Keratinocyte (primary cell): ENCODE measurements at regions not wholly inside any gene's neighbourhood (a gene's known extent, or its start where the extent isn't known, plus 50 kb on each side); places are given as distances from the start of the nearest gene placed in this dataset.

Experiments used
- DNase-seq: peaks from one replicate; pipeline ENCODE4 v3.0.0-alpha.2; 2011; ENCODE audit warnings: low read depth, missing footprints, low spot score
- FAIRE-seq: peaks from 2 replicates; lab custom pipeline; 2011; peaks lifted over from hg19 to GRCh38; lab: Jason Lieb, UNC
- H2AFZ ChIP-seq: 2 replicates; pipeline ENCODE4 v1.6.0; 2012; ENCODE audit warnings: low read length, control low read depth, inconsistent platforms; ENCODE audit not compliant: control insufficient read depth
- H3K27ac ChIP-seq: 2 replicates; pipeline ENCODE4 v1.5.1; 2011; ENCODE audit warnings: low read length; ENCODE audit not compliant: control insufficient read depth, insufficient read depth
- H3K27me3 ChIP-seq: 3 replicates; pipeline ENCODE4 v1.6.0; 2011; ENCODE audit warnings: low read length; ENCODE audit not compliant: control insufficient read depth, insufficient read depth; ENCODE audit errors: extremely low read depth
- H3K36me3 ChIP-seq, 2 experiments: 2 replicates in 1 of 2; 3 replicates in 1 of 2; pipeline ENCODE4 v1.5.1; 2011; ENCODE audit warnings: low read length in 2 of 2, mild to moderate bottlenecking in 1 of 2; ENCODE audit not compliant: control insufficient read depth in 2 of 2, insufficient read depth in 2 of 2; ENCODE audit errors: extremely low read depth in 1 of 2
- H3K4me1 ChIP-seq: 3 replicates; pipeline ENCODE4 v1.5.1; 2011; ENCODE audit warnings: low read length; ENCODE audit not compliant: control insufficient read depth, insufficient read depth; ENCODE audit errors: extremely low read depth
- H3K4me2 ChIP-seq: 3 replicates; pipeline ENCODE4 v1.6.0; 2011; ENCODE audit warnings: low read depth, low read length; ENCODE audit not compliant: control insufficient read depth, insufficient read depth; ENCODE audit errors: extremely low read depth
- H3K4me3 ChIP-seq, 3 experiments: fragments of 200-600 bp in 1 of 3; sonication (generic) in 1 of 3; 2 replicates in 2 of 3; 3 replicates in 1 of 3; pipeline ENCODE4 v1.5.1; 2011 to 2016; ENCODE audit warnings: low read length in 3 of 3, mild to moderate bottlenecking in 3 of 3, control low read depth in 2 of 3, inconsistent platforms in 1 of 3, low read depth in 1 of 3, mixed read lengths in 1 of 3, mixed run types in 1 of 3, moderate library complexity in 1 of 3; ENCODE audit not compliant: control insufficient read depth in 2 of 3, insufficient read depth in 2 of 3; ENCODE audit errors: extremely low read depth in 1 of 3
- H3K79me2 ChIP-seq: 2 replicates; pipeline ENCODE4 v1.6.0; 2012; ENCODE audit warnings: low read length; ENCODE audit not compliant: control insufficient read depth, insufficient read depth
- H3K9ac ChIP-seq: 3 replicates; pipeline ENCODE4 v1.6.0; 2011; ENCODE audit warnings: low read length; ENCODE audit not compliant: control insufficient read depth, insufficient read depth; ENCODE audit errors: extremely low read depth
- H3K9me1 ChIP-seq: 3 replicates; pipeline ENCODE4 v1.6.0; 2011; ENCODE audit warnings: low read length; ENCODE audit not compliant: control insufficient read depth, insufficient read depth; ENCODE audit errors: extremely low read depth
- H3K9me3 ChIP-seq: 2 replicates; pipeline ENCODE4 v1.5.1; 2012; ENCODE audit warnings: low read depth, low read length; ENCODE audit not compliant: control insufficient read depth
- H4K20me1 ChIP-seq: 3 replicates; pipeline ENCODE4 v1.6.0; 2011; ENCODE audit warnings: low read length; ENCODE audit not compliant: control insufficient read depth, insufficient read depth; ENCODE audit errors: extremely low read depth
- CTCF ChIP-seq, 3 experiments: IDR thresholded peaks in 1 of 3; conservative IDR thresholded peaks in 1 of 3; optimal IDR thresholded peaks in 1 of 3; 2 replicates in 2 of 3; 3 replicates in 1 of 3; pipeline versions ENCODE3 to v1.5.1; 2011; ENCODE audit warnings: low read length in 3 of 3, mild to moderate bottlenecking in 3 of 3, moderate library complexity in 2 of 3, control low read depth in 1 of 3, inconsistent platforms in 1 of 3; ENCODE audit not compliant: insufficient read depth in 2 of 3; ENCODE audit errors: extremely low read depth in 1 of 3
- EZH2 ChIP-seq: IDR thresholded peaks from one replicate; pipeline ENCODE4 v1.6.1; 2012; ENCODE audit warnings: inconsistent platforms, mild to moderate bottlenecking, low read length, moderate library complexity
- dilution Hi-C: fragments of 300-500 bp; cut with MboI; formaldehyde crosslinking; loops from one replicate; pipeline ENCODE4 v1.7.0; 2020; ENCODE audit warnings: low sequenced_read_pairs; ENCODE audit not compliant: extremely low pct_ligation_motif_present

- Histone ChIP-seq H3K4me2 (no peak overlapping the region), H3K79me2 (no peaks in the 10 kb centered on the region), H3K36me3 (no peaks in the 10 kb centered on the region), H3K27ac (no peak overlapping the region), H3K9me1 (no peaks in the 10 kb centered on the region), H3K4me1 (no peaks in the 10 kb centered on the region), H4K20me1 (no peaks in the 10 kb centered on the region), H3K4me3 (no peak overlapping the region), H2AFZ (no peak overlapping the region), H3K9ac (no peak overlapping the region), H3K27me3 (no peaks in the 10 kb centered on the region), H3K9me3 (no peaks in the 10 kb centered on the region)
- dilution Hi-C loops = no loop called here
- FAIRE-seq (peak; percentile 69), DNase-seq (no peak)
- TF ChIP-seq EZH2 = no peak
- no peak for TF ChIP-seq CTCF (optimal IDR thresholded peaks at IDR 0.05 in 1 of 3, IDR thresholded peaks at IDR 0.05 in 1 of 3, conservative IDR thresholded peaks at IDR 0.05 in 1 of 3; ENCODE audit: extremely low read depth in 1 of 3, insufficient read depth in 2 of 3, low read length in 3 of 3)
Observed at GRCh38 chr12:100675432-100675831, 101.9 kb downstream of the GAS2L3 start.

GRCh38 chr12:100681074-100681473 is 107.6 kb downstream of the GAS2L3 start:
- Histone ChIP-seq H3K27me3 (no peaks in the 10 kb centered on the region), H3K9me3 (peaks cover 3% of the 10 kb centered on the region), H2AFZ (no peak overlapping the region), H3K9ac (no peak overlapping the region), H3K79me2 (no peaks in the 10 kb centered on the region), H3K27ac (no peak overlapping the region), H3K36me3 (no peaks in the 10 kb centered on the region), H3K4me2 (no peak overlapping the region), H3K4me3 (no peak overlapping the region), H3K4me1 (no peaks in the 10 kb centered on the region), H3K9me1 (no peaks in the 10 kb centered on the region), H4K20me1 (no peaks in the 10 kb centered on the region)
- no peak for TF ChIP-seq CTCF (optimal IDR thresholded peaks at IDR 0.05 in 1 of 3, IDR thresholded peaks at IDR 0.05 in 1 of 3, conservative IDR thresholded peaks at IDR 0.05 in 1 of 3; ENCODE audit: extremely low read depth in 1 of 3, insufficient read depth in 2 of 3, low read length in 3 of 3)
- no peak for TF ChIP-seq EZH2
- dilution Hi-C loops = no loop called here
- DNase-seq = no peak
- no peak for FAIRE-seq
